GM18519 (cell line): ENCODE measurements at regions not wholly inside any gene's neighbourhood (a gene's known extent, or its start where the extent isn't known, plus 50 kb on each side); places are given as distances from the start of the nearest gene placed in this dataset.

Experiments
- ATAC-seq: cut with Tn5 transposase; IDR thresholded peaks from one replicate; pipeline ENCODE4 v1.9.1; 2021; ENCODE audit warnings: mild to moderate bottlenecking, moderate library complexity; ENCODE audit not compliant: unreplicated experiment, low FRiP score

- ATAC-seq, result no peak
These were observed 371.7 kb downstream of the TNS1 start for GRCh38 chr2:217631115-217631514.

DNA sequence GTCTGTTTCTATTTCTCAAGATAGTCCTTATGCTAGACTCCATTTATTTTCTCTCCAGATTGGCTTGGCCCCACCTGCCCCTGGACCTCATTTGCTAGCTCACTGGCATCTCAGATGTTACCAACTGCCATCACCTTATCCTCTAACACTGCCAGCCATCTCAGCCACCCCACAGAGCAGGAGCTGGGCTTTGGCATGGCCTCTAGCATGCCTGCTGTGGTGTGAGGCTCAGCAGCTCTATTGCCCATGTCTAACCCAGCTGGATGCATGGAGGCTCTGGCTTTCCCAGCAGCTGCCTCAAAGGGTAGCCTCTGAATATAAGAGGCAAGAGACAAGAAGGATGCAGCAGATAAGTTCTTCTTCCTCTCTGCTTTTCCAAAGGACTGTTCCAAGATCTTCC is 373.4 kb downstream of the TNS1 start:
- no peak for ATAC-seq

DNA sequence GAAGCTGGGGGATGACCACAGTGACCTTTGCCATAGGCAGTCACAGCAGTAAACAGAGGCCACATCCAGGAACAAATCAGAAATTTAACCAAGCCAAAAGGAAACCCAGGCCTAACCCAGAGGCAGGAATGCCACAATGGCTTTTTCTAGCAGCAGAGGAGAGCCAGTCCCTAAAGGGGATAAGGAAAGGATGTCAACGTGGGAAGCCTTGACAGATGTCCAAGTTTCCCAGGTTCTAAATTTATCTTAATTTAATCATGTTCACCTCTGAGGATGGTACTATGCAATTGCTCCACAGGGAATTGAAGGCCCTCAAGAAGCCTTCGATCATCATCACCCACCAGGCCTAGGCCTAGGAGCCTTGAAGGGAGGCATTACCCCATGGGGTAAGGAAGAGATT is 374.7 kb downstream of the TNS1 start:
- ATAC-seq, result no peak

DNA sequence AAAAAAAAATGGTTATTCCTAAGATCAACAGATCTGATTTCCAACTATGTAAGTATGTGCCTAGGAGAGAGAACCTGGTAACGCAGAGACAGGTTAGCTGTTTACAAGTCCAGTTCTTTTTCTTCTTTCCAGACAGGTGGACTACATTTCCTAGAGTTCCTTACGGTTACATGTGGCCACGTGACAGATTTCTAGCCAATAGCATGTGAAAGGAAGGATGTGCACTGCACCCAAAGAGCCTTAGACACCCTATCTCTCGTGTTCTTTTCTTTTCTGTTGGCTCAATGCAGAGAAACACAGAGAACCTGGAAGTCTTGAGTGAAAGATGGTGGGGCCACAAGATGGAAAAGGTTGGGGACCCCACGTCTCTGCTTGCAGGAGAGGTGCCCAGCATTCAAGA is 375.9 kb downstream of the TNS1 start:
- ATAC-seq, result no peak

DNA sequence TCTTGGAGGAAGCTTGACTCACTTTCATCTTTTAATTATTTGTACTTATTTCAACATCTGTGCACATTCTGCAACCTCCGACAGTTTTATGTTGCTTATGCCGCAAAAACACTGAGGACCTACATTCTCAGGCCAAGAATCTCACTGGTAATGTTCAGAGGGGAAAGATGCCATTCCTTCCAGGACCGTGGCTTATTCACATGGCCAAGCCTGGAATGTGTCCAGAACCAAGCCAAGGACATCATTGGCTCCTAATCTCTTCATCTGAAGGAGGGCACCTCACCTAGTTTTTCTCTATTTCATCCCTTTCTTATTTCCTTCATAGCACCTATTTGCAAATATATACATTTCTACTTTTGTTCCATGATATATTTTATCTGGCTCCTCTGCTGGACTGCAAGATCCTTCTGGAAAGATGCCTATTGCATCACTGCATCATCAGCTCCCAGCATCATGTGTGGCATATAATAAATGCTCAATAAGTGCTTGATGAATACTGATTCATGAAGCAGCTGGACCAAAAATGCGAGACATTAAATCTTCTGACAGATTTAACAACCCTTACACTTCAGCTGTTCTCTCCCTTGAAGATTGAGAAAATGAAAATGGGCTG is 377.1 kb downstream of the TNS1 start:
- no peak for ATAC-seq

DNA sequence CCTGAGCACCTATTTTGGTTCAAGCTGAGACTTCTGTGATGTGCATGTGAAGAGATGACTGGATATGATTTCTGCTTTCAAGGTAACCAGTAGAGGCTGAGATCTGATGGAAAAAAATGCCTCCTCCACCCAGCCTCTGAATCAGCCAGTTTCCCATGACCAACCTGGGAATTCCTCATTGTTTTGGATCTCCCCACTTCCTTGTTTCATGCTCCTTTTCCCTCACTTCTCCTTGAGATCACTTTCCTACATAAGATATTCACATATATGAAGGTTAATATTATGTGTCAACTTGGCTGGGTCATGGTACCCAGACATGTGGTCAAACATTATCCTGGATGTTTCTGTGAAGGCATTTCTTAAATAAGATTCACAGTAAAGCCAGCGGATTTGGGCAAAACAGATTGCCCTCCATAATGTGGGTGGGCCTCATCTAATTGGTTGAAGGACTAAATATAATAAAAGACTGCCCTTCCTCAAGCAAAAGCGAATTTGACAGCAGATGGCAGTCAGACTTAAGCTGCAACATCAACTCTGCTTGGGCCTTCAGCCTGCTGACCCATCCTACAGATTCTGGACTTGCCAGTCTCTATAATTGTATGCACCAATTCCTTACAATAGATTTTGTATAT is 379.4 kb downstream of the TNS1 start:
- ATAC-seq, result no peak

DNA sequence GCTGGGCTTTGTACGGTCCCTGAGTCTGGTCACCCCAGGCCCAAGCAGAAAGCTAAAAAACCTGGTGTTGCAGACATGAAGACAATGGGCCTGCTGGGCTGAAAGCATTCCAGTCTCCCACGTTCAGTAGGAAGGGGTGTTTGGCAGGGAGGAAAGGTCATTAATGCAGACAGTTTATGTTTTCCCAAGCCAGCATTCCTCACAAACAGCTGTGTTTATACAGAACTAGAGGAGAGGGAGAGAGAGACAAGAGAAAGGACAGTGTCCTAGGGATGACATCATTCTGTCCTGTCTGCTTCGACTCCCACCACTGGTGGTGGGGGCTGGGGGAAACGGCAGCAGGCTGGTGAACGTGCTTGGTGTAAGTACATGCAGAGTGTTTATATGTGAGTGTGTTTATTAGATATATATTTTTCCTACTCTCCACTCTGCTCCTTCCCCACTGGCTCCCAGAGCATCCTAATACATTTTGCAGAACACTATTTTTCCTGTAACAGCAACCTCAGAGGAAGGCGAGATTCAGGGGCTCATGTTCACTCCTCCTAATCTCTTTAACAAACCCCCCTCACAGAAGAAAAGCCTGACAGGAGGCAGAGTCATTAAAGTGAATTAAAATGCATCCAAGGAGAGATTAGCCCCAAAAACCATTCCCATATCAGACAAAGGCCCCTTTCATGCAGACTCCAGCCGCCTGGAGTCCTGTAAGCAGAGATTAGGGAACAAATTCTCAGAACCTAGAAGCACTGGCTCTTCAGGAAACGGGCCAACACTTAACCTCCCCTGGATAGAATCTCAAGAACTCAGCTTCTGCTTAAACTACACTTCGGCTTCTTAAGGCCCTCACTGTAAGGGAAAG is 380.4 kb downstream of the TNS1 start:
- no peak for ATAC-seq

- no peak for ATAC-seq
These were observed 381.4 kb downstream of the TNS1 start for GRCh38 chr2:217621391-217621801.

DNA sequence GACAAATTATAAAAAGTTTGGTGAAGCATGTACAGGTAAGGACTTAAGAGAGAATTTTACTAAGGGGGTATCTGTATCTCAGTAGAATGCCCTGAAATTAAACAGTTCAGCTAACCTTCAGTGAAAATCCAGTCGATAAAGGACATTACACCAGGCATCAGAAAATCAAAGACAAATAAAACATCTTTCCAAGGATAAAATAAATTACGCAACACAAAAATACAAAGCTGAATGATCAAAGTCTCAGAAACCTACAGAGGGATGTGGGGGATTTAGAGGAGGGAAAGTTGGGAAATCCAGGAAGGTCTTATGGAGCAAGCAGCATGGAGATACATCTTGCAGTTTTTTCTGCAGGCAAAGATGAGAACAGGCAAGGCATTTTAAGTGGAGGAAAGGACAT is 384.1 kb downstream of the TNS1 start:
- ATAC-seq, result no peak

- ATAC-seq, result no peak
These were observed 385.2 kb downstream of the TNS1 start for GRCh38 chr2:217617616-217618022.

DNA sequence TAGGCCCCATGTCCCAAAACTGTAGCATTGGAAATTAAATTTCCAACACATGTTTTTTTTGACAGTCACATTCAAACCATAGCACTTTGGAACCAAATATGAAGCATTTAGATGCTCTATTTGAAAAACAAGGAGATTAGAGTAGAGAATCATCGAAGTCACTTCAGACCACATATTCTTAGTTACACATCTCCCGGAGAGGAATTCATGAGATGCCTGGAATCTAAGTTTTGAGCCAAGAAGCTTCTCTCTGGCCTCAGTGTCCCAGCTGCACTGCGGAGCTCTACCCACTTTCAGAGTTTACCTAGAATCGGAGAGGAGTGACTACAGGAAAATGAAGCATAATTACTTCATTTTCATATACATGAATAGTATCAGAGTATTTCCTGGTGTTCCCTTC is 385.9 kb downstream of the TNS1 start:
- no peak for ATAC-seq

GRCh38 chr2:217615171-217615570 is 387.6 kb downstream of the TNS1 start:
- no peak for ATAC-seq

DNA sequence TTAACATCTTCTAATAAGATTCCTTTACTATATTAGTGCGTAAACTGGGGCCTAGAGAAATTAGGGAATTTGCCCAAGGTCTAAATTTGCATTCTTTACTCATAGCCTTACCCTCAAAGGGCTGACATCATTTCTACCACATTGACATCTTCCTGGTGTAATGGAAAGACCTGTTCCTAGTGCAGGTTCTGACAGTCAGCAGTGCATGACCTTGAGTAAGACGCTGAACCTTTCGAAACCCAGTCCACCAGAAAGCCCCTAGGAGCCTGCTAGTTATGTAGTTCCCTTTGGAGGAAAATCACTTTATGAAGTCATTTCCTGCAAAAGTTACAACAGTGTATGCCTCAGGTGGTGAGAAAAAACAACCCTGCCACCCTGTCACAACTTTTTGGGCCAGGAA is 388.3 kb downstream of the TNS1 start:
- ATAC-seq, result peak; percentile 63

GRCh38 chr2:217614096-217614495 is 388.7 kb downstream of the TNS1 start:
- no peak for ATAC-seq

GRCh38 chr2:217612920-217613319 is 389.9 kb downstream of the TNS1 start:
- ATAC-seq, result no peak

DNA sequence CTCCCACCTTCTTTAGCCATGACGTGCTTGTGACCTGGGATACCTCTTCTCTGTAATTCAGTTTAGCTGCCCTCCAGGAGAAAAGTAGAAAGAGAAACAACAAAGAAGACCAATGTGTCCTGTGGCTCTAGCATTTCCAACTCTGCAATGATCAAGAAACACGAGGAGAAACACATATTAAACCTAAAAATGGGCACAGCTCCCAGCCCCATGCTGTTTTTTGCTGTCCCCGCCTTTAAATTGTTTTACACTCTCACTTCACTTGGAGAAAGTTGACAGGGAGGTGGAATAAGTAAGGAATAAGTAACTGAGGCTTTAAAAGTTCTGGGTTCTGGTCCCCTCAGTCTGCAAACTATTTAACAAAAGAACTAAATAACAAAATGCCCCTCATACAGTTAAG is 390.6 kb downstream of the TNS1 start:
- no peak for ATAC-seq

GRCh38 chr2:217611626-217612127 is 391.1 kb downstream of the TNS1 start:
- ATAC-seq, result no peak

- ATAC-seq, result no peak
These were observed 391.7 kb downstream of the TNS1 start for GRCh38 chr2:217611056-217611455.

- no peak for ATAC-seq
These were observed 392.4 kb downstream of the TNS1 start for GRCh38 chr2:217610401-217610814.

DNA sequence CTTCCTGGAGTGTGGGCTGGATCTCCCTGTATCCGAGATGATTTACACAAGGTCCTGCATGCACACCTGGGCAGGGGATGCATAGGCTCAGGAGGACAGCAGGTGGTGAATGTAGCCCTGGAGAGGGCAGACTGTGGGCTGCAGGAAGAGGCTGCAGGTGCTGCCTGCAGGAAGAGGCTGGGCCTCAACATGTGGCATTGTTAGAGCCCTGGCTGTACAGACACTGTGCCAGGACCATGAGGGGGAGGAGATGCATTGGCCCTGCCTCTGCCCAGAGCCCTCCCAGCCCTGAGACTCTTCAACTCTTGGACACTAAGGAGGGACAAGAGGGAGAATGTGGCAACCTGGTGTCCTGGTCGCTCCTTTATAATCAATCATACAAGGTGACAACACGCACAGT is 392.8 kb downstream of the TNS1 start:
- no peak for ATAC-seq

DNA sequence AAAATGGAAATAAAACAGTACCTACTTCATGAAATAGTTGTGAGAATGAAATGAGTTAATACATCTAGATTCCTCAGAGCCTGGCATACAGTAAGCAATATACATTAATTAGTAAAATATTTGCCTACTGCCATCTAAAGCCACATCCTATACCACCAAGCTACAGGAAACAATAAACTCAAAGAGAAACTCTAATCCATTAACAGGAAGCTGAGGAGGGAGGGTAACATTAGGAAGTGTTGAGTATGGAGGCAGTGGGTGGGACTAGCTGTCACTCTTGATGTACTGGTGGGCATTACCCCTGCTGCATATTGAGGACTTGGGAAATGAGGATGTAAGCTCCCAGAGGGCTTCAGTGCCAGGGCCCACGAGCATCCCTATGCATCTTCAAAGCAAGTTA is 396.5 kb downstream of the TNS1 start:
- ATAC-seq, result no peak
